IMR-90 (cell line): ENCODE measurements at regions not wholly inside any gene's neighbourhood (a gene's known extent, or its start where the extent isn't known, plus 50 kb on each side); places are given as distances from the start of the nearest gene placed in this dataset.

Experiments
- ATAC-seq: fragments of 200-7000 bp; cut with Tn5 transposase; 2 replicates; pipeline ENCODE4 v1.9.1; 2020; ENCODE audit warnings: low read depth, mild to moderate bottlenecking, moderate library complexity
- BruUV-seq: library from RNA; stranded (reverse); fragments of 400-500 nt; replicated peaks from 2 replicates; lab custom pipeline; 2021; lab: Mats Ljungman, UMichigan
- CTCF ChIA-PET: fragments of 300-600 bp; formaldehyde crosslinking; extraction: SDS; loops from one replicate; lab custom pipeline; 2021; ENCODE audit warnings: antibody characterized with exemption; lab: Yijun Ruan, JAX
- POLR2A ChIA-PET: fragments of 300-600 bp; sonication (Branson Sonifier 250); formaldehyde crosslinking; loops from one replicate; lab custom pipeline; 2022; ENCODE audit warnings: antibody characterized with exemption; ENCODE audit not compliant: unreplicated experiment; lab: Charles Lee
- DNase-seq: peaks from one replicate; pipeline ENCODE4 v3.0.0; 2013
- H2AFZ ChIP-seq: replicated peaks from 2 replicates; pipeline ENCODE3; 2013; ENCODE audit warnings: low read length, mild to moderate bottlenecking; ENCODE audit not compliant: poor library complexity
- H2AK5ac ChIP-seq: 2 replicates; pipeline ENCODE4 v1.6.1; 2013; ENCODE audit warnings: low read depth, low read length, inconsistent platforms
- H2AK9ac ChIP-seq: replicated peaks from 2 replicates; pipeline ENCODE3; 2013; ENCODE audit warnings: mild to moderate bottlenecking, low read depth, low read length, moderate library complexity; ENCODE audit not compliant: poor library complexity
- H2BK120ac ChIP-seq: 2 replicates; pipeline ENCODE4 v1.6.1; 2013; ENCODE audit warnings: low read depth, low read length, inconsistent platforms
- H2BK15ac ChIP-seq: 3 replicates; pipeline ENCODE4 v1.6.1; 2013; ENCODE audit warnings: low read depth, low read length, inconsistent platforms
- H2BK20ac ChIP-seq: 2 replicates; pipeline ENCODE4 v1.6.1; 2013; ENCODE audit warnings: low read depth, mild to moderate bottlenecking, inconsistent platforms, low read length, moderate library complexity
- H2BK5ac ChIP-seq: 2 replicates; pipeline ENCODE4 v1.6.1; 2013; ENCODE audit warnings: mild to moderate bottlenecking, low read depth, low read length, inconsistent platforms; ENCODE audit not compliant: poor library complexity, severe bottlenecking
- H3K14ac ChIP-seq: replicated peaks from 2 replicates; pipeline ENCODE4 v1.6.1; 2013; ENCODE audit warnings: low read depth, low read length, inconsistent platforms
- H3K18ac ChIP-seq: 2 replicates; pipeline ENCODE4 v1.6.1; 2013; ENCODE audit warnings: low read depth, low read length, control low read depth
- H3K23ac ChIP-seq: 2 replicates; pipeline ENCODE4 v1.6.1; 2013; ENCODE audit warnings: low read depth, low read length, inconsistent platforms
- H3K27ac ChIP-seq: 2 replicates; pipeline ENCODE4 v1.5.1; 2013; ENCODE audit warnings: mild to moderate bottlenecking, control low read depth, low read length; ENCODE audit not compliant: insufficient read depth
- H3K27me3 ChIP-seq: 2 replicates; pipeline ENCODE4 v1.6.1; 2013; ENCODE audit warnings: low read length; ENCODE audit not compliant: control insufficient read depth, insufficient read depth
- H3K36me3 ChIP-seq: 2 replicates; pipeline ENCODE4 v1.6.1; 2013; ENCODE audit warnings: low read length, mixed read lengths; ENCODE audit not compliant: control insufficient read depth, insufficient read depth
- H3K4ac ChIP-seq: 2 replicates; pipeline ENCODE4 v1.6.1; 2013; ENCODE audit warnings: low read depth, low read length, inconsistent platforms
- H3K4me1 ChIP-seq: 2 replicates; pipeline ENCODE4 v1.6.1; 2013; ENCODE audit warnings: low read length, mixed read lengths; ENCODE audit not compliant: control insufficient read depth, insufficient read depth
- H3K4me2 ChIP-seq: 2 replicates; pipeline ENCODE4 v1.6.1; 2013; ENCODE audit warnings: low read depth, mild to moderate bottlenecking, control low read depth, low read length, moderate library complexity
- H3K4me3 ChIP-seq: 2 replicates; pipeline ENCODE4 v1.5.1; 2013; ENCODE audit warnings: low read depth, mild to moderate bottlenecking, control low read depth, low read length, moderate library complexity; ENCODE audit not compliant: insufficient read depth
- H3K56ac ChIP-seq: 2 replicates; pipeline ENCODE4 v1.6.1; 2013; ENCODE audit warnings: low read length, inconsistent platforms; ENCODE audit not compliant: insufficient read depth; ENCODE audit errors: extremely low read depth
- H3K79me1 ChIP-seq, 2 experiments: 2 replicates each; pipeline ENCODE4 v1.6.1; 2013; ENCODE audit warnings: low read length in 2 of 2, inconsistent platforms in 1 of 2, low read depth in 1 of 2
- H3K9ac ChIP-seq: 2 replicates; pipeline ENCODE4 v1.6.1; 2013; ENCODE audit warnings: low read depth, low read length, control low read depth
- H3K9me1 ChIP-seq: 2 replicates; pipeline ENCODE4 v1.6.1; 2013; ENCODE audit warnings: low read length, inconsistent platforms; ENCODE audit not compliant: insufficient read depth
- H3K9me3 ChIP-seq: 2 replicates; pipeline ENCODE4 v1.6.1; 2013; ENCODE audit warnings: low read length; ENCODE audit not compliant: control insufficient read depth, insufficient read depth
- H4K20me1 ChIP-seq: 2 replicates; pipeline ENCODE4 v1.6.1; 2013; ENCODE audit warnings: low read length, inconsistent platforms; ENCODE audit not compliant: insufficient read depth
- H4K5ac ChIP-seq: 2 replicates; pipeline ENCODE4 v1.6.1; 2013; ENCODE audit warnings: mild to moderate bottlenecking, low read depth, low read length, control low read depth
- H4K8ac ChIP-seq, 2 experiments: 2 replicates each; pipeline ENCODE4 v1.6.1; 2013; ENCODE audit warnings: low read depth in 2 of 2, low read length in 2 of 2, control low read depth in 1 of 2, inconsistent platforms in 1 of 2
- H4K91ac ChIP-seq: 2 replicates; pipeline ENCODE4 v1.6.1; 2013; ENCODE audit warnings: low read depth, low read length, inconsistent platforms; ENCODE audit not compliant: insufficient read depth
- BHLHE40 ChIP-seq: fragments of 150-350 bp; IDR thresholded peaks from 2 replicates; pipeline ENCODE4 v1.6.1; 2016; ENCODE audit warnings: mild to moderate bottlenecking, low read depth, low read length
- CTCF ChIP-seq: conservative IDR thresholded peaks from 2 replicates; pipeline ENCODE4 v1.5.1; 2012; ENCODE audit warnings: mild to moderate bottlenecking, low read depth, low read length, improper control_type of control experiment
- ELK1 ChIP-seq: fragments of 150-350 bp; IDR thresholded peaks from 2 replicates; pipeline ENCODE4 v1.6.1; 2016; ENCODE audit warnings: low read depth, mild to moderate bottlenecking, low read length, moderate library complexity, borderline replicate concordance
- MAFK ChIP-seq: IDR thresholded peaks from 2 replicates; pipeline ENCODE4 v1.6.1; 2012; ENCODE audit warnings: low read depth, low read length, improper control_type of control experiment
- MAZ ChIP-seq: IDR thresholded peaks from 2 replicates; pipeline ENCODE4 v1.6.1; 2012; ENCODE audit warnings: low read depth, mild to moderate bottlenecking, low read length, improper control_type of control experiment, moderate library complexity, borderline replicate concordance
- RAD21 ChIP-seq: IDR thresholded peaks from 2 replicates; pipeline ENCODE4 v1.6.1; 2012; ENCODE audit warnings: low read length, improper control_type of control experiment
- RFX5 ChIP-seq: IDR thresholded peaks from 2 replicates; pipeline ENCODE4 v1.8.0; 2012; ENCODE audit warnings: low read depth, mild to moderate bottlenecking, low read length, moderate library complexity
- SMC3 ChIP-seq: fragments of 150-350 bp; IDR thresholded peaks from 2 replicates; pipeline ENCODE4 v1.6.1; 2016; ENCODE audit warnings: low read depth, mild to moderate bottlenecking, antibody characterized with exemption, low read length, moderate library complexity
- WGBS, 2 experiments: methylation state at CpG; one replicate each; pipeline versions ENCODE4 v1.1.5 to v1.1.7; 2013; ENCODE audit warnings: missing lambda C conversion rate in 2 of 2; ENCODE audit not compliant: insufficient read length in 1 of 2; ENCODE audit errors: extremely low coverage in 2 of 2; 5-methylcytosine and 5-hydroxymethylcytosine counted together
- dilution Hi-C: fragments of 300-500 bp; cut with HindIII; formaldehyde crosslinking; loops from one replicate; pipeline ENCODE4 v1.14.3; 2018; ENCODE audit warnings: low sequenced_read_pairs; ENCODE audit not compliant: unreplicated experiment
- in situ Hi-C: fragments of 300-500 bp; cut with MboI; formaldehyde crosslinking; loops from 3 replicates; pipeline ENCODE4 v1.14.3; 2019; ENCODE audit warnings: low sequenced_read_pairs, inconsistent platforms, mixed read lengths
- intact Hi-C: fragments of 100-400 bp; cut with micrococcal nuclease; formaldehyde crosslinking; loops from 2 replicates; pipeline ENCODE4 v1.10.0; 2022

GRCh38 chr1:67619080-67619479 is 65.9 kb upstream of the GADD45A start (continued):
- no peak for TF ChIP-seq ELK1
- TF ChIP-seq RAD21, result no peak
- no peak for TF ChIP-seq BHLHE40

- Histone ChIP-seq H3K23ac (no peak overlapping the region), H2BK120ac (no peak overlapping the region), H3K56ac (no peak overlapping the region), H2AK5ac (no peak overlapping the region), H3K27me3 (no peaks in the 10 kb centered on the region), H3K18ac (no peak overlapping the region), H2AFZ (no peak overlapping the region), H3K36me3 (no peaks in the 10 kb centered on the region), H3K9me3 (no peaks in the 10 kb centered on the region), H2BK5ac (no peak overlapping the region), H3K27ac (no peak overlapping the region), H2BK20ac (no peak overlapping the region), H4K20me1 (no peaks in the 10 kb centered on the region), H3K4me3 (no peak overlapping the region), H3K9ac (no peak overlapping the region), H3K79me1 (no peaks in the 10 kb centered on the region), H3K9me1 (0 out of 2 replicates have a peak, but pooled peaks cover 3% of the 10 kb centered on the region), H4K5ac (no peak overlapping the region), H2BK15ac (no peak overlapping the region), H3K4me1 (no peaks in the 10 kb centered on the region), H3K4me2 (no peak overlapping the region), H2AK9ac (no peak overlapping the region), H3K4ac (no peak overlapping the region), H3K14ac (no peak overlapping the region), H4K8ac (no peak overlapping the region), H4K91ac (no peak overlapping the region)
- TF ChIP-seq MAFK (no peak), MAZ (no peak), RFX5 (no peak), SMC3 (no peak), CTCF (no peak)
- dilution Hi-C loops (no loop called here), intact Hi-C loops (no loop called here), in situ Hi-C loops (no loop called here)
- ChIA-PET POLR2A (no interaction called here), CTCF (no interaction called here)
- ATAC-seq, result no peak
- BruUV-seq, result no TSS peak
- DNase-seq, result no peak
- no CpG with 5 or more reads among the region's 3 CpGs for WGBS, 2 experiments
These were observed 61.1 kb upstream of the GADD45A start for GRCh38 chr1:67623906-67624305.
